Renal pelvis (tissue), 1 donor: ENCODE measurements at regions not wholly inside any gene's neighbourhood (a gene's known extent, or its start where the extent isn't known, plus 50 kb on each side); places are given as distances from the start of the nearest gene placed in this dataset.
"Not testable (repeated sequence)": the region's sequence is repeated elsewhere in the genome, so short reads cannot be mapped to it uniquely, and the experiment has no call there.

Experiments
- DNase-seq: peaks from one replicate; pipeline ENCODE4 v3.0.0-alpha.2; 2013

GRCh38 chr2:123816203-123816602, 208.9 kb upstream of the CNTNAP5 start:
- DNase-seq, result no peak

- DNase-seq, result no peak
Observed at GRCh38 chr2:123816928-123817327, 208.2 kb upstream of the CNTNAP5 start.

GRCh38 chr2:123826729-123827271, 198.3 kb upstream of the CNTNAP5 start:
- DNase-seq, result no peak

GRCh38 chr2:123839326-123839725, 185.8 kb upstream of the CNTNAP5 start:
- no peak for DNase-seq

- no peak for DNase-seq
Observed at GRCh38 chr2:123840016-123840415, 185.1 kb upstream of the CNTNAP5 start.

- no peak for DNase-seq
Observed at GRCh38 chr2:123840574-123840973, 184.5 kb upstream of the CNTNAP5 start.

- no peak for DNase-seq
Observed at GRCh38 chr2:123851281-123851680, 173.8 kb upstream of the CNTNAP5 start.

- DNase-seq, result no peak
Observed at GRCh38 chr2:123853161-123853560, 171.9 kb upstream of the CNTNAP5 start.

GRCh38 chr2:123859031-123859430, 166.1 kb upstream of the CNTNAP5 start:
- not testable (repeated sequence) for DNase-seq

GRCh38 chr2:123864416-123864815, 160.7 kb upstream of the CNTNAP5 start:
- DNase-seq, result no peak

GRCh38 chr2:123870206-123870880, 154.7 kb upstream of the CNTNAP5 start:
- DNase-seq, result no peak

- DNase-seq, result no peak
Observed at GRCh38 chr2:123870881-123871276, 154.2 kb upstream of the CNTNAP5 start.

- no peak for DNase-seq
Observed at GRCh38 chr2:123890148-123890547, 134.9 kb upstream of the CNTNAP5 start.

GRCh38 chr2:123894167-123894566, 130.9 kb upstream of the CNTNAP5 start:
- DNase-seq, result no peak

GRCh38 chr2:123895651-123896050, 129.4 kb upstream of the CNTNAP5 start:
- DNase-seq, result no peak

- DNase-seq, result no peak
Observed at GRCh38 chr2:123901256-123901655, 123.8 kb upstream of the CNTNAP5 start.

GRCh38 chr2:123906361-123906760, 118.7 kb upstream of the CNTNAP5 start:
- no peak for DNase-seq

GRCh38 chr2:123908522-123908921, 116.6 kb upstream of the CNTNAP5 start:
- no peak for DNase-seq

GRCh38 chr2:123912171-123912570, 112.9 kb upstream of the CNTNAP5 start:
- no peak for DNase-seq

GRCh38 chr2:123913143-123913735, 111.8 kb upstream of the CNTNAP5 start:
- no peak for DNase-seq

GRCh38 chr2:123915380-123915779, 109.7 kb upstream of the CNTNAP5 start:
- no peak for DNase-seq

- no peak for DNase-seq
Observed at GRCh38 chr2:123916051-123916450, 109.0 kb upstream of the CNTNAP5 start.

- no peak for DNase-seq
Observed at GRCh38 chr2:123916531-123916930, 108.6 kb upstream of the CNTNAP5 start.

GRCh38 chr2:123917241-123917640, 107.8 kb upstream of the CNTNAP5 start:
- no peak for DNase-seq
